Activated naive CD4-positive, alpha-beta T cell treated with anti-CD3 and anti-CD28 coated beads, Interleukin-2, amount 10 ng/mL, durations not matched to agents 7 days and 5 days (primary cell): ENCODE measurements at regions not wholly inside any gene's neighbourhood (a gene's known extent, or its start where the extent isn't known, plus 50 kb on each side); places are given as distances from the start of the nearest gene placed in this dataset.

Experiments
- CTCF ChIA-PET: fragments of 350-600 bp; sonication (Branson Sonifier 250); formaldehyde crosslinking; loops from one replicate; lab custom pipeline; 2021; ENCODE audit warnings: antibody characterized with exemption; lab: Charles Lee
- DNase-seq: peaks from one replicate; pipeline ENCODE4 v3.0.0-alpha.2; 2020
- H3K27ac Mint-ChIP-seq: one replicate; pipeline ENCODE4 v1.8.0; 2021; ENCODE audit warnings: mild to moderate bottlenecking, moderate library complexity, mixed read lengths
- H3K27me3 Mint-ChIP-seq: one replicate; pipeline ENCODE4 v1.8.0; 2021; ENCODE audit warnings: mild to moderate bottlenecking, mixed read lengths
- H3K36me3 Mint-ChIP-seq: one replicate; pipeline ENCODE4 v1.8.0; 2021; ENCODE audit warnings: mixed read lengths
- H3K4me1 Mint-ChIP-seq: one replicate; pipeline ENCODE4 v1.8.0; 2021; ENCODE audit warnings: mixed read lengths
- H3K4me3 Mint-ChIP-seq: one replicate; pipeline ENCODE4 v1.8.0; 2021; ENCODE audit warnings: mild to moderate bottlenecking, moderate library complexity, mixed read lengths
- H3K9me3 Mint-ChIP-seq: one replicate; pipeline ENCODE4 v1.8.0; 2021; ENCODE audit warnings: mixed read lengths

DNA sequence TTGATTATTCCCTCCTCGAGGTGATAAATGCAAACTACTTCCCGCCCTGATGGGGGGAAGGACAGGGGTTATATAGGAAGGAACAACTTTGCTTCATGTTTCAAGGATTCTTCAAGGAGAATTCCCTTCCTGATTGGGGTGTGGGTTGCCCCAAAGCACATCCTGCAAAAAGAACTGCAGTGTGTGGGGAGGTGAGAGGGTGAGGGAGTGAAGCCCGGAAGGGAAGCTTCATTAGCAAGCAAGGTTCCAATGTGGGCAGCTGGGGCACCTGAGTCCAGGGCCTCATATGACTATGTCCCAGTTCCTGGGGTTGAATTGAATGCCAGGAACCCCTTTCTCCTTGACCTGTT is 326.0 kb downstream of the MN1 start:
- no peak for DNase-seq

GRCh38 chr22:27476318-27476717 is 325.2 kb downstream of the MN1 start:
- DNase-seq, result no peak
- Mint-ChIP-seq H3K27ac (no peak overlapping the region), H3K36me3 (no peaks in the 10 kb centered on the region), H3K4me1 (no peaks in the 10 kb centered on the region), H3K27me3 (no peaks in the 10 kb centered on the region), H3K4me3 (no peak overlapping the region), H3K9me3 (peaks cover 2% of the 10 kb centered on the region)
- CTCF ChIA-PET, result no interaction called here

More for the DNA sequence above, 326.0 kb downstream of the MN1 start:
- H3K9me3 Mint-ChIP-seq, result peaks cover 2% of the 10 kb centered on the region
- no peak overlapping the region for H3K4me3 Mint-ChIP-seq
- H3K27me3 Mint-ChIP-seq, result no peaks in the 10 kb centered on the region
- H3K4me1 Mint-ChIP-seq, result no peaks in the 10 kb centered on the region
- CTCF ChIA-PET, result no interaction called here
- H3K36me3 Mint-ChIP-seq, result no peaks in the 10 kb centered on the region
- H3K27ac Mint-ChIP-seq, result no peak overlapping the region

DNA sequence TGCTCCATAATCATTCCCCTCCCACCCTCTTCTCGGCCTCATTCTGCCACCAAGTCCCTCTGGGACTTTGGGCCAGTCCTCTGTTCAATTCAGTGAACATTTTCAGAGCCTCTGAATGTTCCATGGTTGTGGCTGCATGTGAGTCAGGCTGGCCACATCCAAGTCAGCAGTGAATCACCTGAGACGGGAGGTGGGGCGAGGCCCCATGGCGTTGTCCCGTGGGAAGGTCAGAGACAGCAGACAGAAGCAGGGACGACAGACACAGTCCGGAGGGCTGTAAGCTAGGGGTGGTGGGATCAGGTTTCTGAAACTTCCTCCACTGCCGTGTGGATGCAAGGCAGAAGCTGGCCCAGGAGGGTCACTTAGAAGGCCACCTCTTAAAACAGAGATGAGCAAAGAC is 324.8 kb downstream of the MN1 start:
- H3K27ac Mint-ChIP-seq, result no peak overlapping the region

GRCh38 chr22:27477171-27477570 is 324.4 kb downstream of the MN1 start:
- Mint-ChIP-seq H3K4me3 (no peak overlapping the region), H3K4me1 (no peaks in the 10 kb centered on the region), H3K27ac (no peak overlapping the region), H3K36me3 (no peaks in the 10 kb centered on the region), H3K9me3 (peaks cover 2% of the 10 kb centered on the region), H3K27me3 (no peaks in the 10 kb centered on the region)
- no peak for DNase-seq
- CTCF ChIA-PET, result no interaction called here

More for the DNA sequence above, 324.8 kb downstream of the MN1 start:
- Mint-ChIP-seq H3K4me3 (no peak overlapping the region), H3K27me3 (no peaks in the 10 kb centered on the region), H3K36me3 (no peaks in the 10 kb centered on the region), H3K9me3 (peaks cover 2% of the 10 kb centered on the region), H3K4me1 (no peaks in the 10 kb centered on the region)
- DNase-seq, result no peak
- CTCF ChIA-PET, result no interaction called here

GRCh38 chr22:27480487-27480886 is 321.1 kb downstream of the MN1 start:
- no peak for DNase-seq
- Mint-ChIP-seq H3K27ac (no peak overlapping the region), H3K36me3 (no peaks in the 10 kb centered on the region), H3K4me1 (no peaks in the 10 kb centered on the region), H3K9me3 (peaks cover 2% of the 10 kb centered on the region), H3K4me3 (no peak overlapping the region), H3K27me3 (no peaks in the 10 kb centered on the region)
- CTCF ChIA-PET, result no interaction called here

DNA sequence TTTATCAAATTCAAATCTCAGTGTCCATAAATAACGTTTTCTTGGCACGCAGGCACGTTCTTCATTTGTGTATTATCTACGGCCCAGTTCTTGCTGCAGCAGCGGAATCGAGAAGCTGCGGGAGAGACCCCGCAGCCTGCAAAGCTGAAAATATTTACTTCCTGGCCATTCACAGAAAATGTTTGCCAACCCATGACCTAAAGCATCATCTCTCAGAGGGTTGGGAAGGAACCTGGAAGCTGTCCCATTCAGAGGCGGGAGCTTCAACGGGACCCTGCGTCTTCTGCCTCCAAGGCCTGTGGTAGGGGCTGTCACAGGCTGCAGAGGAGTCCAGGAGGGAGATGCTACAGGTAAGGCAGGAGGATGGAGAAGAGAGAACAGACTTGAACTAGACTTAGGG is 319.2 kb downstream of the MN1 start:
- Mint-ChIP-seq H3K36me3 (no peaks in the 10 kb centered on the region), H3K4me3 (no peak overlapping the region), H3K4me1 (no peaks in the 10 kb centered on the region), H3K27ac (no peak overlapping the region), H3K9me3 (peaks cover 2% of the 10 kb centered on the region), H3K27me3 (no peaks in the 10 kb centered on the region)
- CTCF ChIA-PET, result no interaction called here
- DNase-seq, result no peak

DNA sequence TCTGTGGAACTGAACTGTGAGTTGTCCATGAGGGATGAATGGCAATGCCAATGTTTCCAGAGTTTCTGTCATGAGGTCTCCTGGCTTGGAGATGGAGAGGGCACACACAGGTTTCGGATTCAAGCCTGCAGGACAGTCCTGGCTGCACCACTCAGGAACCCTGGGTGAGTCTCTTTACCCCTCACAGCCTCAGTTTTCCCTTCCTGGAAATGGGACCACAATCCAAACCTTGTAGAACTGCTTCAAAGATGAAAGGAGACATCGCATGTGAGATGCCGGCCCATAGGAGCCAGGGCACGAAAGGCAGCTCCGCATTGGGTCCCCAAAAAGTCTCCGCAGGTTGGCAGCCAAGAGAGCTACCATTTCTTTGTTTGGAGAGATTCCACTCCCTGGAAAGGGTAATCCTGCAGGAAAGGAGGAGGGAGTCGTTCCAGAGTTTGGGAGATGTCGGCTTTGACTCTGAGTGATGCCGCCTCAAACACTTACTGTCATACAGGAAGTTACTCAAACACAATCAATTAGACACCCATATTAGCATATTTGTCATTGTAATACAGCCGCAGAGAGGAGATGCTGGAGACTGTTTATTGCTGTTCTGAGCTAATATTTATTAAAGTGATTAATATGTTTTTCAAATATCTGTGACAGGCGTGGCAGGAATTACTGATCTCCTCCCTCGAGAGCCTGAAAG is 318.3 kb downstream of the MN1 start:
- no peak for DNase-seq
- no peak overlapping the region for H3K27ac Mint-ChIP-seq

DNA sequence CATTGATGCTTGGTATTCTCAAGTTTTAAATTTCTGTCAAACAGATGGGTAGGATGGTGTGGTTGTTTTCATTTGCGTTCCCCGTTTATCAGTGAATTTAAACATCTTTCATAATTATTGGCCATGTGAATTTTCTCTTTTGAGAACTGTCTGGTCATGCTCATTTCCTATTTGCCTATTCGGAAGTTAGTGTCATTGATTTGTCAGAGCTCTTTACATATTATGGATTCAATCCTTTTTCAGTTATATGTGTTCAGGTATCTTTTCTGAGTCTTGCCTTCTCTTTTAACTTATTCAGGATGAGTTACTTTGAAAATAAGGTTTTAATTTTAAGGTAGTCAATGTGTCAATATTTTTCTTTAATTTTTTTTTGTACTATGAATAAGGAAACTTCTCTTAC is 315.7 kb downstream of the MN1 start:
- Mint-ChIP-seq H3K4me1 (no peaks in the 10 kb centered on the region), H3K36me3 (no peaks in the 10 kb centered on the region), H3K9me3 (no peaks in the 10 kb centered on the region), H3K4me3 (no peak overlapping the region), H3K27ac (no peak overlapping the region), H3K27me3 (no peaks in the 10 kb centered on the region)
- no peak for DNase-seq
- CTCF ChIA-PET, result no interaction called here

More for the DNA sequence above, 318.3 kb downstream of the MN1 start:
- Mint-ChIP-seq H3K4me3 (no peak overlapping the region), H3K27me3 (no peaks in the 10 kb centered on the region), H3K4me1 (no peaks in the 10 kb centered on the region), H3K9me3 (peaks cover 2% of the 10 kb centered on the region), H3K36me3 (no peaks in the 10 kb centered on the region)
- CTCF ChIA-PET, result no interaction called here

DNA sequence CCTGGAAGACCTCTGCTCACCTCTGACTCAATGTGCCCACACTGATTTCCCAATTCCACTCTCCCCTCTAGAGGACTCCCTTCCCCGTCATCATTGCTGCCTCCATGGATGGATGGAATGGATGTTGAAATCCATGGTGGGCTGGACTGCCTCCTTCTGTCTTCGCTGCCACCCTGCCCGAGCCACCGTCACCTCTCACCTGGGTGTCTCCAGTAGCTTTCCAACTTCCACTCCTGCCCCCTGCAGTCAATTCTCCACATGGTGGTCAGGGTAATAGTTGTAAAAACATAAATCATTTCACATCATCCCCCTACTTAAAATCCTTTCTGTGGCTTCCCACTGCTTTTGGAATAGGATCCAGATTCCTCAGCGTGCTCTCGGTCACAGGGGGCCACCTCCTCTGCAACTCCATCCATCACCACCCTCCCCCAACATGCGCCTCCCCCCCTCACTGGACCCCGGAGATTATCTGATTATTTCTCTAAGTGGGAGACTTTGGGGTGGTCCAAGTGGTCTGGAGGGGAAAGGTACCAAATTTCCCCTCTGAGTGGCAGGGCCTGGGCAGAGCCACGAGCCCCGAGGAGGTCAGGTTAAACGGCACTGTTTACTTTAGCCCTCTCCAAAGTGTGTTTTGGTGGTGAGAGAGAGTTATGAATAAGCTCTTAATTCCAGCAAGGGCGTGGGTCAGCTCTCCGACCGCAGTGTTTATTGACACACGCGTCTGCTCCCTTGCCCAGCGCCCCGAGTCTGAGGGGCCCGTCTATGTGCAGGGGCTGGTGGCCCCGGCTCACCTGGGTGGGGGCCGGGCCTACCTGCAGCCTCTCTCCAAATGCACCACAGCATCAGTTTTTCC is 313.7 kb downstream of the MN1 start:
- no peak overlapping the region for H3K4me3 Mint-ChIP-seq
- CTCF ChIA-PET, result no interaction called here
- no peaks in the 10 kb centered on the region for H3K4me1 Mint-ChIP-seq
- H3K9me3 Mint-ChIP-seq, result peaks cover 16% of the 10 kb centered on the region
- H3K27me3 Mint-ChIP-seq, result no peaks in the 10 kb centered on the region
- no peak overlapping the region for H3K27ac Mint-ChIP-seq
- no peak for DNase-seq
- H3K36me3 Mint-ChIP-seq, result no peaks in the 10 kb centered on the region

DNA sequence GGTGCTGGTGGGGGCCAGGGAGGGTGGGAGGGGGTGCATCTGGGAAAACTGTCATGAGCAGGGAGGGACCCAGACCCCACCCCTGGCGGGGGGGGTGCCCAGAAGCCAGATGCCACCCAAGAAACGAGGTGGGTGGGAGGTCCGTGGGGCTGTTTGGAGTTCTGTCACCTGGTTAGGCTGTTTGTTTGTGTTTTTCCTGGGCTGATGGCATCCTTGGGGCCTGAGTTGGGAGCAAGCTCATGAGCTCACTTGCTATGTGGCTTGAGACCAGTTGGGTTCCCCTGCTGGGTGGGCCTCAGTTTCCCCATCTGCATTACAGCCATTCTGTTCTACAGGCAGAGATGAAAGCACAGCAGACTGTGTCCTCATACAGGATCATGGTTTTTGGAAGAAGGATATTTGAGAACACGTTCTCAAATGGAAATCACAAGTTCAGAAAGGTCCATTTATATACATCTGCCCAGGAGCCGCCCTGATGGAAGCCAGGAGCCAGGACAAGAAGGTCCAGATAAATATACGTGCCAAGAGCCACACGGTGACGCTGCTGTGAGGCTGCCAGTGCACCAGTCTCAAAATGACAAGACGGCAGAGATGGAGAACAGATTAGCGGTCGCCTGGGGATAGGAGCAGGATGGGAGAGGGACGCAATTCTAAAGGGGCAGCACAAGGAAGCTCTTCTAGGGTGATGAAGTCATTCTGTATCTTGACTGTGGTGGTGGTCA is 312.9 kb downstream of the MN1 start:
- CTCF ChIA-PET, result no interaction called here
- no peak for DNase-seq
- H3K36me3 Mint-ChIP-seq, result no peaks in the 10 kb centered on the region
- no peak overlapping the region for H3K4me3 Mint-ChIP-seq
- H3K4me1 Mint-ChIP-seq, result no peaks in the 10 kb centered on the region
- peaks cover 24% of the 10 kb centered on the region for H3K9me3 Mint-ChIP-seq
- H3K27me3 Mint-ChIP-seq, result no peaks in the 10 kb centered on the region
- H3K27ac Mint-ChIP-seq, result no peak overlapping the region

DNA sequence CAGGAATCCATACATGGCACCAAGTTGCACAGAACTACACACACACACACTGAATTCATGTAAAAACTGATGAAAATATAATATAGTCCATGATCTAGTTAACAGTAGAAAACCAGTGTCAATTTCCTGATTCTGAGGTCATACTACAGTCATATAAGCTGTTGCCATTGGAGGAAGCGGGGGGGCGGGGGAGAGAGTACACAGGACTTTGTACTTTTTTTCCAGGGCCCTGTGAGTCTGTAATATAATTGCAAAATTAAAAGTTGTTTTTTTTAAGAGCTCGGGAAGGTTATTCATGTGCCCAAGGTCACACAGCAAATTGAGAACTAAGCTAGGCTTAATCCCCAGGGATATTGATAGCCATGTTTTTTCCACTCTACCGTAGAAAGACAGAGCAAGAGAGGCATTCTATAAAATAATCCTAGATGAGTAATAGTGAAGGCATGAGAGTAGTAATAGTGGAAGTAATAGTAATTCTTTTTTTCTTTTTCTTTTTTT is 312.3 kb downstream of the MN1 start:
- DNase-seq, result no peak
- no peaks in the 10 kb centered on the region for H3K27me3 Mint-ChIP-seq
- H3K36me3 Mint-ChIP-seq, result no peaks in the 10 kb centered on the region
- H3K27ac Mint-ChIP-seq, result no peak overlapping the region
- H3K4me1 Mint-ChIP-seq, result no peaks in the 10 kb centered on the region
- CTCF ChIA-PET, result no interaction called here
- peaks cover 27% of the 10 kb centered on the region for H3K9me3 Mint-ChIP-seq
- H3K4me3 Mint-ChIP-seq, result no peak overlapping the region

- CTCF ChIA-PET, result no interaction called here
- Mint-ChIP-seq H3K27ac (no peak overlapping the region), H3K4me3 (no peak overlapping the region), H3K4me1 (no peaks in the 10 kb centered on the region), H3K36me3 (no peaks in the 10 kb centered on the region), H3K27me3 (no peaks in the 10 kb centered on the region), H3K9me3 (peaks cover 27% of the 10 kb centered on the region)
- DNase-seq, result no peak
Observed at GRCh38 chr22:27490080-27490479, 311.5 kb downstream of the MN1 start.

DNA sequence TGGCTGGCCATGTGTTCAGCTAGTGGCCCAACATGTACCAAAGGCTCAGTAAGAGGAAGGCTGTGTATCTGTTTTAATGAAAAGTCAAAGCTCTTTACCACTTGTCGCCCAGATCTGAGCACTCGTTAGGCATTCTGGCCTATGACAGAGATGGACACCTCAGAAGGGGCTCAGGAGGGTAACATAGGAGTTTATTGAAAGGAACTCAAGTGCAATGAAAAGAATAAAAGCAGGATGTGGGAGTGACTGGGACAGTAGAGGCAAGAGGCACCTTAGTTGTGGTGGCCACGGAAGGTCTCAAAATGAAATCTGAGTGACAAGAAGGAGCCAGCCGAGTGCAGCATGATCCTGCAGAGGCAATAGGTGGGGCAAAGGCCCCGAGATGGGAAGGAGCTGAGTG is 309.7 kb downstream of the MN1 start:
- H3K4me3 Mint-ChIP-seq, result no peak overlapping the region
- H3K4me1 Mint-ChIP-seq, result no peaks in the 10 kb centered on the region
- CTCF ChIA-PET, result no interaction called here
- peaks cover 27% of the 10 kb centered on the region for H3K9me3 Mint-ChIP-seq
- DNase-seq, result no peak
- no peaks in the 10 kb centered on the region for H3K27me3 Mint-ChIP-seq
- no peak overlapping the region for H3K27ac Mint-ChIP-seq
- no peaks in the 10 kb centered on the region for H3K36me3 Mint-ChIP-seq

DNA sequence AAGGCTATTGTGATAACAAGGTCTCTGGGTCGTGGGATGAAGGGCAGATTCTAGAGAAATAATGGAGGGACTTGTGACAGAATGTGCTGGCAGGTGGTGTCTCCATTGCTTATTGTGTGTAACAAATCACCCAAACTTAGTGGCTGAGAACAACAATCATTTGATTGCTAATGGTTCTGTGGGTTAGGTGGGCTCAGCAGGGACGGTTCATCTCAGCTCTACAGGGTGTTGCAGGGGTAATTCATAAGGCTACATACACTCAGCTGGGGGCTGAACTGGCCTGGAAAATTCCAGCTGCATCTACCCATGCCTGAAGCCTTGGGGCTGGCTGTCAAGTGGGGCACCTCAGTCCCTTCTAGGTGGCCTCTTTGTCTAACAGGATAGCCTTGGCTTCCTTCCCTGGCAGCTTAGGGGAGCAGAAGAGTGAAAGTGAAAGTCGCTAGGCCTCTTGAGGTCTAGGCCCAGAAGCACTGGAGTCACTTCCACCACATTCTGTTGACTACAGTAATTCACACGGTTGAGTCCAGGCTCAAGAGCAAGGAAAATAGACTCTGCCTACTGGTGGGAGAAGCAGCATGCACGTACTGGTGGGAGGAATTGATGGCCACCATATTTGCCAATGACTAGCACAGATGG is 308.9 kb downstream of the MN1 start:
- peaks cover 27% of the 10 kb centered on the region for H3K9me3 Mint-ChIP-seq
- H3K4me3 Mint-ChIP-seq, result no peak overlapping the region
- DNase-seq, result peak; percentile 22
- H3K27ac Mint-ChIP-seq, result no peak overlapping the region
- CTCF ChIA-PET, result no interaction called here
- H3K4me1 Mint-ChIP-seq, result no peaks in the 10 kb centered on the region
- H3K27me3 Mint-ChIP-seq, result no peaks in the 10 kb centered on the region
- no peaks in the 10 kb centered on the region for H3K36me3 Mint-ChIP-seq
